D721Med (cell line): ENCODE measurements at regions not wholly inside any gene's neighbourhood (a gene's known extent, or its start where the extent isn't known, plus 50 kb on each side); places are given as distances from the start of the nearest gene placed in this dataset.
"Not testable (repeated sequence)": the region's sequence is repeated elsewhere in the genome, so short reads cannot be mapped to it uniquely, and the experiment has no call there.

Experiments
- DNase-seq: peaks from one replicate; pipeline ENCODE4 v3.0.0; 2011; ENCODE audit warnings: low spot score; ENCODE audit not compliant: insufficient read length
- FAIRE-seq: peaks from 2 replicates; lab custom pipeline; 2011; peaks lifted over from hg19 to GRCh38; lab: Jason Lieb, UNC
- TF ChIP-seq, protein P1 (sequence below): IDR thresholded peaks from 2 replicates; pipeline ENCODE4 v1.5.1; 2012; ENCODE audit warnings: mild to moderate bottlenecking, control low read depth; ENCODE audit not compliant: insufficient read depth; ENCODE audit errors: missing control alignments

DNA sequence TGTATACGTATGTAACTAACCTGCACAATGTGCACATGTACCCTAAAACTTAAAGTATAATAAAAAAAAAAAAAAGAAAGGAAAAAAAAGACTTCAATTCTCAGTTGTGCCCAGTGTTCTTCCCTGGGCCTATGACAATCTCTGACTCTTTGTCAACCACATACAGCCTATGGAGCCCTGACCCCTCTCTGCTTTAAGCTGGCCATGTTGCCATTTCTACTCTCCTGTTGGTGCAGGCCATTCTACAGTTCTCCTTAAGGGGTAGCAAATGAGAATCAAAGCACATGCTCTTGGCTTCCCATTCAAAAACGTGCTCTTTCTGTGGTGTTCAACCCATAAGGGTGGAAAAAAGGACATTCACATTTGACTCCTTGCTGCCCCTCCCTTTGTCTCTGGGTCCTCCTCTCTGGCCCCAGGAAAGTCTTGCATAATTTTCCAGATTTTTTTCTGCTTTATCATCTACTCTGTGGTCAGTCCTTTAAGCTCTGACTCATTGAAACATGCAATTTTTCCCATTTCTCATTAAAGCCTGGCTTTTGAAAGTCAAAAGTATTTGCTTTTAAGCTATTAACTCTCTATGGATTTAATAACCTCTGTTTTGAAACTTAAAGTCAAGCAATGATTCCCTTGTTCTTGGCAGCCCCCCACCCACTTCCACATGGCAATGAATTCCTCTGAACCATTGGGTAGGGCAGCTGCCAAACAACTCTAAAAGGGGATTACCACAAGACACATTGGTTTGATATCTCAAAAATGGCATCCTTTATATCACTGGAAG, 208.6 kb upstream of the MCHR2 start:
- no peak for FAIRE-seq

DNA sequence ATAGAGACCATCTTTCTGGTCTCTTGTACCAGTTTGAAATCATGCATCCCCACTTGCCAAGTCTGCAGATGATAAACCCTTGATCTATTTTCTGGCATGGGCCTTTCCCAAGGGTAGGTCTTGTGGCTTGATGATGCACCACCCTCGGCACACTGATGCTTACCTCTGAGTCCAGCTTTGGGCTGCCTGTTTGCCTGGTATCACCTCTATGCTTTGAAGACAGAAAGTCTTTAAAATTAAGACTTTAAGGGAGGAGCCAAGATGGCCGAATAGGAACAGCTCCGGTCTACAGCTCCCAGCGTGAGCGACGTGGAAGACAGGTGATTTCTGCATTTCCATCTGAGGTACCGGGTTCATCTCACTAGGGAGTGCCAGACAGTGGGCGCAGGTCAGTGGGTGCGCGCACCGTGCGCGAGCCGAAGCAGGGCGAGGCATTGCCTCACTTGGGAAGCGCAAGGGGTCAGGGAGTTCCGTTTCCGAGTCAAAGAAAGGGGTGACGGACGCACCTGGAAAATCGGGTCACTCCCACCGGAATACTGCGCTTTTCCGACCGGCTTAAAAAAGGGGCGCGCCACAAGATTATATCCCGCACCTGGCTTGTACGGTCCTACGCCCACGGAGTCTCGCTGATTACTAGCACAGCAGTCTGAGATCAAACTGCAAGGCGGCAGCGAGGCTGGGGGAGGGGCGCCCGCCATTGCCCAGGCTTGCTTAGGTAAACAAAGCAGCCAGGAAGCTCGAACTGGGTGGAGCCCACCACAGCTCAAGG, 202.4 kb upstream of the MCHR2 start:
- DNase-seq, FAIRE-seq: not testable (repeated sequence)

More for the DNA sequence above, 208.6 kb upstream of the MCHR2 start:
- TF ChIP-seq, protein P1, sequence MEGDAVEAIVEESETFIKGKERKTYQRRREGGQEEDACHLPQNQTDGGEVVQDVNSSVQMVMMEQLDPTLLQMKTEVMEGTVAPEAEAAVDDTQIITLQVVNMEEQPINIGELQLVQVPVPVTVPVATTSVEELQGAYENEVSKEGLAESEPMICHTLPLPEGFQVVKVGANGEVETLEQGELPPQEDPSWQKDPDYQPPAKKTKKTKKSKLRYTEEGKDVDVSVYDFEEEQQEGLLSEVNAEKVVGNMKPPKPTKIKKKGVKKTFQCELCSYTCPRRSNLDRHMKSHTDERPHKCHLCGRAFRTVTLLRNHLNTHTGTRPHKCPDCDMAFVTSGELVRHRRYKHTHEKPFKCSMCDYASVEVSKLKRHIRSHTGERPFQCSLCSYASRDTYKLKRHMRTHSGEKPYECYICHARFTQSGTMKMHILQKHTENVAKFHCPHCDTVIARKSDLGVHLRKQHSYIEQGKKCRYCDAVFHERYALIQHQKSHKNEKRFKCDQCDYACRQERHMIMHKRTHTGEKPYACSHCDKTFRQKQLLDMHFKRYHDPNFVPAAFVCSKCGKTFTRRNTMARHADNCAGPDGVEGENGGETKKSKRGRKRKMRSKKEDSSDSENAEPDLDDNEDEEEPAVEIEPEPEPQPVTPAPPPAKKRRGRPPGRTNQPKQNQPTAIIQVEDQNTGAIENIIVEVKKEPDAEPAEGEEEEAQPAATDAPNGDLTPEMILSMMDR, result no peak
- no peak for DNase-seq

DNA sequence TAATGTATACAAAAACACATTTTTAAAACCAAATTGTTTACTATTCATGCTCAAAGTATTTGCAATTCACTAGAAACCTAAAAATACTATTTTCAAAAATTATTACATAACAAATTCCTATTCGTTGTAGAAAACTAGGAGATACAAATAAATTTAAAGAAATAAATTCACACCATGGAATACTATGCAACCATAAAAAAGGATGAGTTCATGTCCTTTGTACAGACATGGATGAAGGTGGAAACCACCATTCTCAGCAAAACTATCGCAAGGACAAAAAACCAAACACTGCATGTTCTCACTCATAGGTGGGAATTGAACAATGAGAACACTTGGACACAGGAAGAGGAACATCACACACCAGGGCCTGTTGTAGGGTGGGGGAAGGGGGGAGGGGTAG, 201.2 kb upstream of the MCHR2 start:
- FAIRE-seq, DNase-seq: not testable (repeated sequence)

DNA sequence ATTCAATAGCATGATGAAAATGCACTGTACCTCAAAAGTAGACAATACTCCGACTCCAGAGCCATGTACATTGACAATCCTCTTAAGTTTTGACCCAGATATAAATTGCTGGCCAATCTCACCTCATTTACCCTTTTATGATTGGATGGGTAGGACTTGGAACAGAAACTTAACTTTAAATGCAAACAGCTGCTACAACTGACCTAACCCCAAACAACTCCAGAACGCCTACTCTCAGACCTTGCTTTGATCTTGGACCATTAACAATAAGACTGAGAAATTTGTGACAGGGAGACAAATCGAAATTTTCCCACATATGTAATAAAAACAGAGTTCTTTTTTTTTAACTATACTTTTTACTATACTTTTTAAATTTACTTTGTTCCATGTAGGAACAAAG, 200.5 kb upstream of the MCHR2 start:
- FAIRE-seq, result no peak
- DNase-seq, result no peak
- TF ChIP-seq, protein P1, result no peak

DNA sequence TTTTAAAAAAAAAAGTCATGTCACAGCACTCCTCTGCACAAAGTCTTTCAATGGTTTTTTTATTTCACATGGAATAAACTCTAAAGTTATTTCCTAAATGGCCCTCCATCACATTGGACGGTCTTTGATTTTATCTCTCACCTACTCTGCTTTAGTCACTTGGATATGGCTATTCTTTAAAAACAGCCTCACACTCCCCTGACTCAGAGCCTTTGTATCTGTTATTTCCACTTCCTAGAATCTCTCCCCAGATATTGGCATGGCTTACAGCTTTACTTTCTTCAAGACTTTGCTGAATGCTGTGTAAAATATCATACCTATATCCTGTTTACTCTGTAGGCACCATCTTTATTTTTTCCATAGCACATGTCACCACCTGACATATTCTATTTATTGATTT, 194.7 kb upstream of the MCHR2 start:
- TF ChIP-seq, protein P1, result no peak
- DNase-seq (no peak), FAIRE-seq (no peak)

DNA sequence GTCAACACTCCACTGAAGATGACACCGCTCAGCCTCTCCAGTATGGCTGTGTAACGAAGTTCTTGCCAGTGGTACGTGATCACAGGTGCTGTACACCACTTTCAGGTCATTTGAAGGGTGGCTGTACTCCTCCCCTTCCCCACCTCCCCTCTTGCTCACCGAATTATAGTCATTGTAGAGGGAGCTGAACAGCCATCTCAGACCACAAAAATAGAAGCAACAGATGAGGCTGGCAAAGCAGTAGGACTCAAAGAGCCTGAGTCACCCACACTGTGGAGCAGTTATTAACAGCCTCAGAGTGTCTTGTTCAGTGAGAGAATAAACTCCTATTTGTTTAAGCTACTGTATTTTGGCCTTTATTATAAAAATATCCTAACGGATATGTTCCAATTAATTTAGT, 192.5 kb upstream of the MCHR2 start:
- FAIRE-seq (no peak), DNase-seq (no peak)

DNA sequence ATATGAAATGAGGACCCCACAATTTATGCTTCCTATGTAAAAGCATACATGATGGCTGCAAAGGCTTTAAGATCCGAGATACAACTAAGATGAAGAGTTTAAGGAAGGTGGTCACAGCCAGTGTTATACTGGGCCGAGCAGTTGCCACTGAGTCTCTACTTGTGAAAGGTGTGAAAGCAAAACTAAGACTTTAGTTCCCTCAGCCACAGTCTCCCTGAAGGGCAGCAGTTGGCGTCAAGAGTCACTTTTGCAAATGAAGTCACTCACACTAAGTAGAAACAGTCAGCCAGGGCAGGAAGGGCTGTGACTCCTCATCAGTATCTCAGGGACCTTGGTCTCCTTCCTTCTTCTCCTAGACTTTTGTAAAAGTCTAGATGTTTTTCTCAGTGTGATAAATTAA, 191.6 kb upstream of the MCHR2 start:
- TF ChIP-seq, protein P1, result no peak
- DNase-seq, result no peak
- no peak for FAIRE-seq

More for the DNA sequence above, 192.5 kb upstream of the MCHR2 start:
- TF ChIP-seq, protein P1, result no peak

DNA sequence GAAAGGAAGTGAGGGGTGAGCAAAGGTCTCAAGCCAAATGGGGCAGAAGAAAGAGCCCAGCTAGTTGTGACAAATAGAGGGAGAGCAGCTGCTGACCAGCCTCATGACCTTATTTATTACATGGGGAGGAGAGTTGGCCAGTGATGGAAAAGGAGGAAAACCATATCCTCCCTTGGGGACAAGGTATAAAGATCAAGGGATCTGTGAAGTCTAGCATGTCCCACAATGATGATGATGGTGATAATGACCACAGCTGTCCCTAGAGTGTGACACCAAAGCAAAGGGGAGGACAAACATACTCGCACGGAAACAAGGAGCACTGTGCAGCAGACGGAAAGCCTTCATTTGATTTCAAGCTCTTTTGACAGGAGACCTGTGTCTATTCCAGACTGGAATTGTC, 190.4 kb upstream of the MCHR2 start:
- TF ChIP-seq, protein P1, result no peak
- no peak for FAIRE-seq
- no peak for DNase-seq
